Liver (tissue), 2 donors: ENCODE measurements at regions not wholly inside any gene's neighbourhood (a gene's known extent, or its start where the extent isn't known, plus 50 kb on each side); places are given as distances from the start of the nearest gene placed in this dataset.

Experiments
- YY1 ChIP-seq: IDR thresholded peaks from 2 replicates; pipeline ENCODE4 v1.6.1; 2016; ENCODE audit warnings: antibody characterized with exemption, mild to moderate bottlenecking
- TF ChIP-seq, protein P1 (sequence below): fragments of 150-350 bp; IDR thresholded peaks from 2 replicates; pipeline ENCODE4 v1.5.1; 2017; ENCODE audit warnings: improper control_type of control experiment, low read depth, low read length; ENCODE audit not compliant: missing input control
- donor health status: healthy.

DNA sequence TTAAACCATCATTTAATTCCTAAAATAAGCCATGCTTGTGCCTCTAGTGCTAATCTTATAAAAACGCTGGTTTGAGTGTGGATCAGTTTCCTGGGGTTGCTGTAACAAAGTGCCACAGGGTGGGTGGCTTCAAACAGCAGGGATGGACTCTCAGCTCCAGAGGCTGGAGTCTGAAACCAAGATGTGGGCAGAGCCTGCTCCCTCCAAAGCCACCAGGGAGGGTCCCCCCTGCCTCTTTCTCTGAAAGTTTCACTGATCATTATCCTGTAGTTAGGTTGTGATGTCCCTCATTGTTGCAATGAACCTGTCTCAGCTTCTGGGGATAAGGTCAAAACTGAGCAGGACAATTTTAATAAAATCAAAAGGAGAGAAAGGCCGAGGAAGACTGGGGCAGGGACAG lies 251.9 kb upstream of the TCERG1L start:
- TF ChIP-seq, protein P1, sequence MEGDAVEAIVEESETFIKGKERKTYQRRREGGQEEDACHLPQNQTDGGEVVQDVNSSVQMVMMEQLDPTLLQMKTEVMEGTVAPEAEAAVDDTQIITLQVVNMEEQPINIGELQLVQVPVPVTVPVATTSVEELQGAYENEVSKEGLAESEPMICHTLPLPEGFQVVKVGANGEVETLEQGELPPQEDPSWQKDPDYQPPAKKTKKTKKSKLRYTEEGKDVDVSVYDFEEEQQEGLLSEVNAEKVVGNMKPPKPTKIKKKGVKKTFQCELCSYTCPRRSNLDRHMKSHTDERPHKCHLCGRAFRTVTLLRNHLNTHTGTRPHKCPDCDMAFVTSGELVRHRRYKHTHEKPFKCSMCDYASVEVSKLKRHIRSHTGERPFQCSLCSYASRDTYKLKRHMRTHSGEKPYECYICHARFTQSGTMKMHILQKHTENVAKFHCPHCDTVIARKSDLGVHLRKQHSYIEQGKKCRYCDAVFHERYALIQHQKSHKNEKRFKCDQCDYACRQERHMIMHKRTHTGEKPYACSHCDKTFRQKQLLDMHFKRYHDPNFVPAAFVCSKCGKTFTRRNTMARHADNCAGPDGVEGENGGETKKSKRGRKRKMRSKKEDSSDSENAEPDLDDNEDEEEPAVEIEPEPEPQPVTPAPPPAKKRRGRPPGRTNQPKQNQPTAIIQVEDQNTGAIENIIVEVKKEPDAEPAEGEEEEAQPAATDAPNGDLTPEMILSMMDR, result no peak
- TF ChIP-seq YY1, result no peak
